ENCODE measurements at regions not wholly inside any gene's neighbourhood (a gene's known extent, or its start where the extent isn't known, plus 50 kb on each side); places are given as distances from the start of the nearest gene placed in this dataset.
"Not testable (repeated sequence)": the region's sequence is repeated elsewhere in the genome, so short reads cannot be mapped to it uniquely, and the experiment has no call there.

- peak overlapping the region; percentile 95 for H3K27ac Mint-ChIP-seq
- not testable (repeated sequence) for H3K4me3 Mint-ChIP-seq; ATAC-seq; H3K9me3 Mint-ChIP-seq (ENCODE audit: low read depth); H3K27me3 Mint-ChIP-seq; DNase-seq
- peaks cover 43% of the 10 kb centered on the region for H3K4me1 Mint-ChIP-seq
- H3K36me3 Mint-ChIP-seq = peaks cover 12% of the 10 kb centered on the region
- CTCF ChIA-PET = interaction anchor here (0.7 to 3.9 kb wide), 11 partner anchors 18 to 1415 kb away, joined by 3 to 31 read pairs (median 7); partner anchors contain the start of gene ABT1
Observed at GRCh38 chr6:27127874-27128273, 119.6 kb upstream of the PRSS16 start.

DNA sequence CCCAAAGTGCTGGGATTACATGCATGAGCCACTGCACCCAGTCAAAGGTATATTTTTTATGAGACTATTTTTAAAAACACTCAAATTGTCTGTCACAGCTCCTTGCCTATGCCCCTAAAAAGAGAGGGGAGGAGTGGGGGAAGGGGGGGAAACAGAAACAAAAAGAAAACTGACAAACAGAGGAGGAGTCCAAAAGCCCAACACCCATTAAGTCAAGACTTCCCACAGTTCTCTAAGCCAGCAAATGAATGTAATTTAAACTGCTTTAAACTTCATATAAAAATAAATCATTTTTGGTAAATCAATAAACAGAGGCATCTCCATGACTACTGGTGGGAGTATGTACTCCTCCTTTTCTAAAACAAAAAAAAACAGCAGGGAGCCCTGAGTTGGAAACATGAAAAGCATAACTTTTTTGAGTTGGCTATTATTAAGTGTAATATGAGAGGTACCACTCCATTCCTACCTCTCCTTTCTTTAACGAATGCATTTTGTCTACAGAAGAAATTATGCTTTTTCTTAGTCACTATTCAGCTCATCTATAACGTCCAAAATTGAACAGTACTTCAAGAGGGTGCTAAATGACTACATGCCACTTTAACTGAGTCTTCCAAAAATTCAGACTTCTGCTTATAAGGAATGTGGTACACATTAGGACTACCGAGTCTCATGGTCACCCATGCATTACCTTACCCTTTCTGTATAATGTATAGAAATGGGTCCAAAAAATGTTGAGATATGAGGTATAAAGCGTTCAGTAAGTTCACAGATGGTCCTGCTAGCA, 119.0 kb upstream of the PRSS16 start:
- DNase-seq (no peak), ATAC-seq (no peak)
- H3K27me3 Mint-ChIP-seq = no peaks in the 10 kb centered on the region
- CTCF ChIA-PET = interaction anchor here (0.7 to 3.9 kb wide), 5 partner anchors 17 to 1414 kb away, joined by 3 to 31 read pairs (median 7); a partner anchor contains a TSS
- peaks cover 11% of the 10 kb centered on the region for H3K36me3 Mint-ChIP-seq
- H3K27ac Mint-ChIP-seq = peak overlapping the region; percentile 59
- H3K9me3 Mint-ChIP-seq (ENCODE audit: low read depth) = no peaks in the 10 kb centered on the region
- H3K4me1 Mint-ChIP-seq = peaks cover 43% of the 10 kb centered on the region
- no peak overlapping the region for H3K4me3 Mint-ChIP-seq

DNA sequence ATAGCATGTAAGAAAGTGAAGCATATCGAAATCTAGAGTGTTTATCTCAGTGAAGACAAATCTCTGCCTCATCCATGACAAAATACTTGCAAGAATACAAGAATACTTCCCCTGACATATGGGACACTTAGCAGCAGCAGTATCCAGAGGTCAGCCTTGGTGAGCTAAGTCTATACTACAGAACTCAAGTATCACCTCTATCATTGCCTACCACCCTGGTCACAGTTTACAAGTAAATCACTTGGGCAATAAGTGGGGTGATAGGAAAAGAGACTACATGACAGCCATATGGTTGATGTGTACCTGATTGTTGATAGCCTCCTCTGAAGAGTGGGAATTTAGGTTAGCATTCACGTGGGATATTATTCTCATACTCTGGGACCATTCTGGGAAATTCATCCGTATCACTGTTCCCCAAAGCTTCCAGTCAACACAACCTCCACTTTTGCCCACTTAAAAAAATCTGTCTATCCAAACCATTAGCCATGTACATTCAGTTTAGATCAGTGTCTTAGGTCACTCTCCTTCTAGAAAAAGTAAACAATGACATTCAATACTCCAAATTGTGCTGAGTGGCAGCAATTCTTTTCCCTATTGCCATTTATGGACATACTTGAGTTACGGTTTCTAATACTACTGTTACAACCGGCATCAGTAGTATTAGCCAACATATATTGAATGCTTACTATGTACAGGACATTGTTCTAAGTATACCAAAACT, 118.2 kb upstream of the PRSS16 start:
- no peak for DNase-seq
- Mint-ChIP-seq H3K27me3 (no peaks in the 10 kb centered on the region), H3K4me3 (peak overlapping the region; percentile 22), H3K36me3 (peaks cover 12% of the 10 kb centered on the region), H3K27ac (no peak overlapping the region), H3K4me1 (peaks cover 48% of the 10 kb centered on the region), H3K9me3 (ENCODE audit: low read depth) (no peaks in the 10 kb centered on the region)
- CTCF ChIA-PET = interaction anchor here (1.8 to 5.8 kb wide), 4 partner anchors 16 to 669 kb away, joined by 4 to 42 read pairs (median 25); a partner anchor contains a TSS
- no peak for ATAC-seq

- ATAC-seq = no peak
- no peaks in the 10 kb centered on the region for H3K9me3 Mint-ChIP-seq (ENCODE audit: low read depth)
Observed at GRCh38 chr6:27129917-27130316, 117.6 kb upstream of the PRSS16 start.

GRCh38 chr6:27130668-27131428, 116.7 kb upstream of the PRSS16 start:
- CTCF ChIA-PET = interaction anchor here (1.2 to 5.8 kb wide), 6 partner anchors 15 to 703 kb away, joined by 3 to 42 read pairs (median 6); a partner anchor contains a TSS
- Mint-ChIP-seq H3K4me1 (peaks cover 54% of the 10 kb centered on the region), H3K9me3 (ENCODE audit: low read depth) (no peaks in the 10 kb centered on the region), H3K4me3 (no peak overlapping the region), H3K27me3 (no peaks in the 10 kb centered on the region), H3K36me3 (peaks cover 6% of the 10 kb centered on the region), H3K27ac (no peak overlapping the region)
- DNase-seq = no peak
- ATAC-seq = no peak

More at GRCh38 chr6:27129917-27130316, 117.6 kb upstream of the PRSS16 start:
- Mint-ChIP-seq H3K27ac (no peak overlapping the region), H3K36me3 (peaks cover 10% of the 10 kb centered on the region), H3K4me3 (no peak overlapping the region), H3K27me3 (no peaks in the 10 kb centered on the region), H3K4me1 (peaks cover 52% of the 10 kb centered on the region)
- DNase-seq = no peak
- CTCF ChIA-PET = interaction anchor here (1.2 to 5.8 kb wide), 4 partner anchors 16 to 703 kb away, joined by 4 to 42 read pairs (median 6); a partner anchor contains a TSS

GRCh38 chr6:27132282-27132531, 115.3 kb upstream of the PRSS16 start:
- peak; percentile 21 for ATAC-seq
- not testable (repeated sequence) for H3K27me3 Mint-ChIP-seq; H3K4me3 Mint-ChIP-seq; H3K9me3 Mint-ChIP-seq (ENCODE audit: low read depth); H3K36me3 Mint-ChIP-seq; DNase-seq; H3K27ac Mint-ChIP-seq
- H3K4me1 Mint-ChIP-seq = peaks cover 51% of the 10 kb centered on the region
- CTCF ChIA-PET = interaction anchor here (1.0 to 5.8 kb wide), 6 partner anchors 14 to 701 kb away, joined by 3 to 42 read pairs (median 6); a partner anchor contains a TSS

DNA sequence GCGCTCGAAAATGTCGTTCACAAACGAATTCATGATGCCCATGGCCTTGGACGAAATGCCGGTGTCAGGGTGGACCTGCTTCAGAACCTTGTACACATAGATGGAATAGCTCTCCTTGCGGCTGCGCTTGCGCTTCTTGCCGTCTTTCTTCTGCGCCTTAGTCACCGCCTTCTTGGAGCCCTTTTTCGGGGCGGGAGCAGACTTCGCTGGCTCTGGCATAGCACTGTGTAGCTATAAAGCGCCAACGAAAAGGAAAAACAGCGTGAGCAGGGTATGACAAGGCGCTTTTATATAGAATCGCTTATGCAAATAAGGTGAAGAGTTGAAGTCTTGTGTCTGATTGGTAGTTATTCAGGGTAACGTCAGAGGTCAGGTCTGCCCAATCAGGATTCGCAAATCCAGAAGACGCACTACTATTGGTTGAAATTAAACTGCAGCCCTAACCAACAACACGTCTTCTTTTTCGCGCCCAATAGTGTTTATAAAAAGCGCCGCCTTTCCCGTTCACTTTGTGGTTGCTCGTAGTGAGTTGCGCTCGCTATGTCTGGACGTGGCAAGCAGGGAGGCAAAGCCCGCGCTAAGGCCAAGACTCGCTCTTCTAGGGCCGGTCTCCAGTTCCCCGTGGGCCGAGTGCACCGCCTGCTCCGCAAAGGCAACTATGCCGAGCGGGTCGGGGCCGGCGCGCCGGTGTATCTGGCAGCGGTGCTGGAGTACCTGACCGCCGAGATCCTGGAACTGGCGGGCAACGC, 114.8 kb upstream of the PRSS16 start:
- peak; percentile 96 for DNase-seq
- peak; percentile 74 for ATAC-seq
- peaks cover 5% of the 10 kb centered on the region for H3K36me3 Mint-ChIP-seq
- no peak overlapping the region for H3K27ac Mint-ChIP-seq
- H3K4me1 Mint-ChIP-seq = peaks cover 49% of the 10 kb centered on the region
- H3K27me3 Mint-ChIP-seq = no peaks in the 10 kb centered on the region
- H3K4me3 Mint-ChIP-seq = no peak overlapping the region
- CTCF ChIA-PET = interaction anchor here (1.0 to 5.8 kb wide), 6 partner anchors 13 to 704 kb away, joined by 3 to 42 read pairs (median 6); a partner anchor contains a TSS
- no peaks in the 10 kb centered on the region for H3K9me3 Mint-ChIP-seq (ENCODE audit: low read depth)

- peak; percentile 16 for ATAC-seq
- Mint-ChIP-seq H3K4me1 (peaks cover 47% of the 10 kb centered on the region), H3K4me3 (no peak overlapping the region), H3K27ac (no peak overlapping the region), H3K36me3 (peaks cover 5% of the 10 kb centered on the region), H3K27me3 (no peaks in the 10 kb centered on the region), H3K9me3 (ENCODE audit: low read depth) (no peaks in the 10 kb centered on the region)
- peak; percentile 91 for DNase-seq
- CTCF ChIA-PET = interaction anchor here (0.6 to 5.8 kb wide), 5 partner anchors 12 to 773 kb away, joined by 3 to 42 read pairs (median 3); a partner anchor contains a TSS
Observed at GRCh38 chr6:27133281-27134227, 113.9 kb upstream of the PRSS16 start.

DNA sequence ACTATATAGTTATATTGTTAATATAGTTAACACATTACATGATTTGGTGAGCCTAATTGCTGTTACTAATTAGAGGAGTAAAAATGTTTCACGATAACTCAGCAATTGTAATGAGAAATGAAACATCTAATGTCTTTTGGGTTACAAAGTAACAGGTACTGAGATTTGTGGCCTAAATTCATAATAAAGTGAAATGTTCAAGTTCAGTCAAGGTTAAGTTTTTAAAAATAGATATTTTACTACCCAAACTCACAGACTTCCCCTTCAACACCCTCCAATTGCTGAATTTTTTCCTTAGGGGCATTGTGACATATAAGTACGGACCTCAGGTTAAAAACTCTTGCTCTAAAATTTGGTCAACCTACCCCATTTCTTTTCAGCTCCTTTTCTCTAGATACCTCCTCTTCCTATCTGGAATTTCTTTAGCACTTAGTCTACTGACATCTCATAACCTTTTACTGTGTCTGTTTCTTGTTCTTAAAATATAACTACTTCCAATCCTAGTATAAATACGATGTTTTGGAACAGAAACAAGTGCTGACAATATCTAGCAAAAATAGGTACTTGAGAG, 112.3 kb upstream of the PRSS16 start:
- H3K36me3 Mint-ChIP-seq = peaks cover 9% of the 10 kb centered on the region
- H3K27ac Mint-ChIP-seq = peak overlapping the region; percentile 39
- no peak overlapping the region for H3K4me3 Mint-ChIP-seq
- DNase-seq (no peak), ATAC-seq (no peak)
- H3K4me1 Mint-ChIP-seq = peaks cover 40% of the 10 kb centered on the region
- no peaks in the 10 kb centered on the region for H3K27me3 Mint-ChIP-seq
- H3K9me3 Mint-ChIP-seq (ENCODE audit: low read depth) = no peaks in the 10 kb centered on the region
- CTCF ChIA-PET = interaction anchor here (5.8 kb wide), 1 partner anchor 11 kb away, joined by 42 read pairs; a partner anchor contains a TSS

- H3K27me3 Mint-ChIP-seq = no peaks in the 10 kb centered on the region
Observed at GRCh38 chr6:27136077-27136644, 111.3 kb upstream of the PRSS16 start.

More at GRCh38 chr6:27136077-27136644, 111.3 kb upstream of the PRSS16 start:
- Mint-ChIP-seq H3K27ac (peak overlapping the region; percentile 43), H3K4me3 (no peak overlapping the region), H3K36me3 (peaks cover 9% of the 10 kb centered on the region), H3K4me1 (peaks cover 40% of the 10 kb centered on the region), H3K9me3 (ENCODE audit: low read depth) (no peaks in the 10 kb centered on the region)
- ATAC-seq = no peak
- CTCF ChIA-PET = no interaction called here
- no peak for DNase-seq
